AG09319 (cell line): ENCODE measurements at regions not wholly inside any gene's neighbourhood (a gene's known extent, or its start where the extent isn't known, plus 50 kb on each side); places are given as distances from the start of the nearest gene placed in this dataset.

Source experiments
- DNase-seq: peaks from one replicate; pipeline ENCODE4 v3.0.0-alpha.2; 2010; ENCODE audit warnings: low read depth; ENCODE audit errors: extremely low read depth
- TF ChIP-seq, protein P1 (sequence below): IDR thresholded peaks from 2 replicates; pipeline ENCODE4 v1.5.1; 2011; ENCODE audit warnings: low read depth, mild to moderate bottlenecking, inconsistent platforms, low read length, moderate library complexity

DNA sequence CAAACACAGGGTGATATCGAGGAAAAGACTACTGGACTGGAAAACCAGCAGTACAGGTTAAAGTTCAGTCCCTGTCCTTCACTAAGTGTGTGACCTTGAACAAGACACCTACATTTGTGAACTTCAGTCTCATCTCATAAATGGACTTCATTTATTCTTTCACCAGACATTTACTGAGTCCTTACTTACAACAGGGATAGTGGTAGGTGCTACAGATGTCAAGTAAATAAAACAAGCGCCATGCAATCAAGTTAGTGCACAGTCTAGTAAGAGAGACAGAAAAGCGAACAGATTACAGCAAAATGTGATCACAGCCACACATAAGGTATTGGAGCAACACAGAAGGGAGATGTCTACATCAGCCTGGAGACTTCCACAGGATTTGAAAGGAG lies 413.2 kb downstream of the ACTL7B start:
- TF ChIP-seq, protein P1, sequence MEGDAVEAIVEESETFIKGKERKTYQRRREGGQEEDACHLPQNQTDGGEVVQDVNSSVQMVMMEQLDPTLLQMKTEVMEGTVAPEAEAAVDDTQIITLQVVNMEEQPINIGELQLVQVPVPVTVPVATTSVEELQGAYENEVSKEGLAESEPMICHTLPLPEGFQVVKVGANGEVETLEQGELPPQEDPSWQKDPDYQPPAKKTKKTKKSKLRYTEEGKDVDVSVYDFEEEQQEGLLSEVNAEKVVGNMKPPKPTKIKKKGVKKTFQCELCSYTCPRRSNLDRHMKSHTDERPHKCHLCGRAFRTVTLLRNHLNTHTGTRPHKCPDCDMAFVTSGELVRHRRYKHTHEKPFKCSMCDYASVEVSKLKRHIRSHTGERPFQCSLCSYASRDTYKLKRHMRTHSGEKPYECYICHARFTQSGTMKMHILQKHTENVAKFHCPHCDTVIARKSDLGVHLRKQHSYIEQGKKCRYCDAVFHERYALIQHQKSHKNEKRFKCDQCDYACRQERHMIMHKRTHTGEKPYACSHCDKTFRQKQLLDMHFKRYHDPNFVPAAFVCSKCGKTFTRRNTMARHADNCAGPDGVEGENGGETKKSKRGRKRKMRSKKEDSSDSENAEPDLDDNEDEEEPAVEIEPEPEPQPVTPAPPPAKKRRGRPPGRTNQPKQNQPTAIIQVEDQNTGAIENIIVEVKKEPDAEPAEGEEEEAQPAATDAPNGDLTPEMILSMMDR = no peak
- no peak for DNase-seq

GRCh38 chr9:108441726-108442125 lies 414.1 kb downstream of the ACTL7B start:
- TF ChIP-seq, protein P1 = no peak
- DNase-seq = no peak

GRCh38 chr9:108441251-108441650 lies 414.5 kb downstream of the ACTL7B start:
- DNase-seq = no peak
- TF ChIP-seq, protein P1 = no peak

- no peak for DNase-seq
Measured at GRCh38 chr9:108439947-108440346, 415.8 kb downstream of the ACTL7B start.

DNA sequence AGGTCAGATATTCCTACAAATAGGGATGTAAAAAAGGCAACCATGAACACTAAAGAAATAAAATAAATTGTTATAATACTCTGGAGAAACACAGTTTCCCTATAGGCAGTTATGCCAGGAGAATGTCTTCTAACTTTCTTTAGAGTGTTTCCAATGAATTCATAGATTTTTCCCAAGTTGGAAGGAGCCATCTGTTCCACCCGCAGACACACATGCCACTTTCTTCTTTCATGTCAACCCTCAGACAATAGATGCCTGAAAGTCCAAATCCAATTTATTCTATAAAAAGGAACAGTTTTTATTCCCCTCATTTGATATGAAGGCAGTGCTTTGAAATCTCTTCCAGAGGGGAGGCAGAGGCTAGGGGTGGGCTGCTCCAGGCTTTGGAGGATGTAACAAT lies 418.1 kb downstream of the ACTL7B start:
- TF ChIP-seq, protein P1 = no peak
- DNase-seq = no peak

More at GRCh38 chr9:108439947-108440346, 415.8 kb downstream of the ACTL7B start:
- TF ChIP-seq, protein P1 = no peak

DNA sequence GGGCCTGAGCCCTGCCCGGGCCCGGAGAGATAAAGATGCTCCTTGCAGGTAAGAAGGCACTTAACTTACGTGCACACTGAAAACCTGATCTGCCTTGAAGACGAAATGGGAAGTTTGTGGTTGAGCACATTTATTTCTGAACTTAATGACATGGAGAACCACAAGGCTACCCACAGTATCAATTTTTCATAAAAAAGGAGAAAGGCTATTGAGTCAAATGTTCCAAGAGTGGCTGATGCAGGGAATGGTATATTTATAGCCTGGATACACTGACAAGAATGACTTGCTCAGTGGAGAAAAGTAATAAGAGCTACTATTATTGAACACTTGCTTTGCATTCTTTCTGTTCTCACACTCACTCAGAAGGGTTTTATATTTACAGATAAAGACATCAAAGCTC lies 419.3 kb downstream of the ACTL7B start:
- no peak for DNase-seq
- TF ChIP-seq, protein P1 = no peak

- TF ChIP-seq, protein P1 = no peak
- DNase-seq = no peak
Measured at GRCh38 chr9:108434502-108434901, 421.3 kb downstream of the ACTL7B start.
